ENCODE measurements at regions not wholly inside any gene's neighbourhood (a gene's known extent, or its start where the extent isn't known, plus 50 kb on each side); places are given as distances from the start of the nearest gene placed in this dataset.

- no peak for DNase-seq
Observed at GRCh38 chr2:41084321-41084720, 632.4 kb upstream of the SLC8A1 start.

- no peak for DNase-seq
Observed at GRCh38 chr2:41087946-41088345, 636.1 kb upstream of the SLC8A1 start.

DNA sequence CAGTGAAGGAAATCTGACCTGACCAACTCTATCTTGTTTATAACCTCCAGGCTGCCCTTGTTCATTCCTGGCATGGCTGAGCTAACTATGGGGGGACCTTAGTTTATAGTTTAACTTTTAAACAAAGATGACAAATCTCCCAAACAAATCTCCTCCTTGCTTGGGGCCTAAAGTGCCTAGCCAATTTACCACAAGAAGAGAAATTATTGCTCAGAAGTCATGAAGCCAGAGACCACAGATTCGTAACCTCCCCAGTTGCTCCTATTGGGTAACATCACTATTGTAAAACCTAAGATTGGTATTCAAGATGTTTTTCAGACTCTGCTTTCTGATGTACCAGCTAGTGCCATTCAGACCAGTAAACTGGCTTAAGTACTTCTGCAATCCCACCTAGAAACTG is 649.4 kb upstream of the SLC8A1 start:
- no peak for DNase-seq

GRCh38 chr2:41109744-41110143 is 657.9 kb upstream of the SLC8A1 start:
- no peak for DNase-seq

- no peak for DNase-seq
Observed at GRCh38 chr2:41111836-41112627, 660.1 kb upstream of the SLC8A1 start.

- DNase-seq = no peak
Observed at GRCh38 chr2:41116106-41116797, 664.4 kb upstream of the SLC8A1 start.

DNA sequence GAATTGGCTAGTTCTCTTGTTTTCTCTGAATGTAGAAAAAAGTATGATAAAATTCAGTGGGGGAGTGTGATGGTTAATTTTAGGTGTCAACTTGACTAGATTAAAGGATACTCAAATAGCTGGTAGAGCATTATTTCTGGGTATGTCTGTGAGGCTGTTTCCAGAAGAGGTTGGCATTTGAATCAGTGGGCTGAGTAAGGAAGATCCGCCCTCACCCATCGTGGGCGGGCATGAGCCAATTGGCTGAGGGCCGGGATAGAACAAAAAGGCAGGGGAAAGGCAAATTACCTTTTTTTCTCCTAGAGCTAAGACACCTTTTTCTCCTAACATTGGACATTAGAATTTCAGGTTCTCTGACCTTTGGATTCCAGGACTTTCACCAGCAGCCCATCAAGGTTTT is 667.6 kb upstream of the SLC8A1 start:
- DNase-seq = no peak

DNA sequence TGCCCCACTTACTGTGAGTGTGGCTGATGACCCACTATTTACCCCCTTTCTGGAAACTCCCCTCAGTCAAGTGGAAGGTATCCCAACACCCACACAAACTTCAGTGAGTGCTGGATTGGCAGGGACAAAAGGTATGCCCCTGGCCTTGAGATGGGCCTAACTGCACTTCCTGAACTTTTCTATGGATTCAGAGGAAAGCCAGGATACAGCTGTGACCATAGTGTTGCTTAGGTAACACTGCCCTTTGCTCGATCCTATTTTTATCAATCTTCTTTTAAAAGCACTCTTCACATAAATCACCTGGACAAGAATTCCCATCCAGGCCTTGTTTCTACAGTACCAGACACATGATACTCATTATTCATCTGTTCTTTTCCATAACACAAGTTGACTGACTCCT is 671.5 kb upstream of the SLC8A1 start:
- DNase-seq = no peak

DNA sequence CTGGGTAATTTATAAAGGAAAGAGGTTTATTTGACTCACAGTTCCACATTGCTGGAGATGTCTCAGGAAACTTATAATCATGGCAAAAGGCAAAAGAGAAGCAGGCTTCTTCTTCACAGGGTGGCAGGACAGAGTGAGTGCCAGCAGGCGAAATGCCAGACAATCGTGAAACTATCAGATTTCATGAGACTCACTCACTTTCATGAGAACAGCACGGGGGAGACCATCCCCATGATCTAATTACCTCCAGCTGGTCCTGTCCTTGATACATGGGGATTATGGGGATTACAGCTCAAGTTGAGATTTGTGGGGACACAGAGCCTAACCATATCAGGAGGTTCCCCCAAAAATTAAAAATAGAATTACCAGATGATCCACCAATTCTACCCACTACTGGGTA is 675.5 kb upstream of the SLC8A1 start:
- DNase-seq = peak in 1 of 2 experiments; percentile 1

GRCh38 chr2:41129988-41130387 is 678.1 kb upstream of the SLC8A1 start:
- no peak for DNase-seq

DNA sequence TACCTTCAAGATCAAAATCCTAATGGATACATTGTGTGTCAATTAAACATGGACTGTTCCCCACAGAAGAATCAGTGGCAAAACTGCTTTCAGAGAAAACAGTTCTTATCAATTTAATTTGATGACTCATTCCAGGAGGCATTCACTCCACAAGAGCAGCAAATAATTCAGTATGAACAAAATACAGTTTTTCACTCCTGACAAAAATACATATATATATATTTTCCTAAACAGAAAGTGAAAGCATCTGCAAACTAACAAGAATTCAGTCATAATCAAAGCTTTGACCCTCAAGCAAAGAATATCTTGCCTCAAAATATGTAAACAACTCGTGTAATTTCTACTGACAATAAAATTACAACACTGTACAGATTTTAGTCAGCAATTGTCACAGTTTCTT is 685.1 kb upstream of the SLC8A1 start:
- no peak for DNase-seq

DNA sequence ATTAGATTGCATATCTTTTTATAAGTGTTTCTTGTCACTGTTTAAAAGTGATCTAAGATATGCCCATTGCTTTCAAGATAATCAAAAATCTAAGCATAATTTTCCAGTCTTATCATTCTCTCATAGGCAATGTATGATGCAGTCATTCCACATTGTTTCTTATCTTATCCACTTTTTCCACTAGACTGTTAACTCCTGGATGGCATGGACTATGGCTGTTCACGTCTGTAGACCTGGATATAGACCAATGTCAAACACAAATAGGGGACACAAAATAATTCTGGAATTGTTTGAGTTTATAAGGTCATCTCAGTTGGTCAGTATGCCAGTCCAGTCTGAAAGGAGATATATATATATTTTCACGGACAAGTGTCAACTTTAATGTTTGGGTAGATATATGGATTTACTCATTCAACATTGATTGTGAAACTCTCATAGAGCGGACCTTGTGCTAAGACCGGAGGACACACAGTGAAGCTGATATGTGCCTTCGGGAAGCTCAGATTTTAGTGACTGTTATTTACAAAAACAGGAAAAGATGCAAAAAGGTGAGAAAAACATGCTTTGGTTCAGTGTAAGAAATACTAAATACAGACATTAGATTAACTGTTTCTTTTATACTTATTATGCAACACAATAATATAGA is 689.4 kb upstream of the SLC8A1 start:
- DNase-seq = no peak

DNA sequence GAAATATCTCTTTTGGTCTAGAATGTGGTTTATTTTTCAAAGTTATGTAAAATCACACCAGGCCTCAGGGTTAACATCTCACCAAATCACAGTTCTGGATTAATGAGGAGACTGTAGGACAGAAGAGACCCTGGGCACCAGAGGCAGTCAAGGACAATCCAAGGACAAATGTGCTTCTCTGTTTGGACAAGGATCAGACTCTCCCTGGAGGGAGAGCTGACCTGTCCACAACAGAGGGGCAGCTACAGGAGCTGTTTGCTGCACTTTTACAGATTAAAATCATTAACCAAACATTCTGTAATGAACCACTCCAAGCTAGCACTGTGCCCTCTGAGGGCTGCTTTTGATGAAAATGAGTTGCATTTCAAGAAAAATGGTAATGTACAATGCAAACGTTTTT is 690.6 kb upstream of the SLC8A1 start:
- no peak for DNase-seq

DNA sequence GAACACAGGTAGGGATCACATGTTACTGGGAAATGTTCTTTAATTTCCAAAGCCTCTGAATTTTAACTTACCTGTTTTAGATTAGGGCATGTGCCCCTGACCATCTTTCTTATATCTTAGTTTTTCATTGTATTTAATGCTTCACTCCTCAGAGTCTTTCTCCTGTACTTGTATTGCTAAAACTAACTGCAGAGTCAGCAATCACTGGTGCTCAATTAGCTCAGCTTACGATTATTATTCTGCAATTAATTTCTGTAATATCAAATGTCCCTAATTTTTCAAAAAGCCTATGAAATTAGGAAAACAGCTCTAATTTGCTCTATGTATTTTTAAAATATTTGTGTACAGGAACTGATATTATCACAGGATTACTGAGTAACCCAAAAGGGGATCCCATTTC is 693.2 kb upstream of the SLC8A1 start:
- DNase-seq = no peak

DNA sequence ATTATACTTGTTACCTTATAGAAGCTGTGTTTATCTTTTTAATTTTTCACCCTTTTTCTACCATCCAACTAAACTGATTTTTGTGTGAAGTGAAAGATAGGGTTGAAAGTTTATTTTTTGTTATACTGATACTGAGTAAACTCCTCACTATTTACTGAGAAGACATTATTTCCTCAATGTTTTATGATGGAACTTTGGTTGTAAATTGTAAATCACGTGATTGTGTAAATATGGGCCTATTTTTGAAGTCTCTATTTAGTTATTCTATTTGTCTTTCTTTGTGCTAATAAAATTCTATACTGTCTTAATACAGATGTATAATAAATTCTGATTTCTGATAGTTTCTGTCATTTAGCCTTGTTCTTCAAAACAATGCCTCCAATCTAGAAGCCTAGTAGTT is 697.2 kb upstream of the SLC8A1 start:
- no peak for DNase-seq

DNA sequence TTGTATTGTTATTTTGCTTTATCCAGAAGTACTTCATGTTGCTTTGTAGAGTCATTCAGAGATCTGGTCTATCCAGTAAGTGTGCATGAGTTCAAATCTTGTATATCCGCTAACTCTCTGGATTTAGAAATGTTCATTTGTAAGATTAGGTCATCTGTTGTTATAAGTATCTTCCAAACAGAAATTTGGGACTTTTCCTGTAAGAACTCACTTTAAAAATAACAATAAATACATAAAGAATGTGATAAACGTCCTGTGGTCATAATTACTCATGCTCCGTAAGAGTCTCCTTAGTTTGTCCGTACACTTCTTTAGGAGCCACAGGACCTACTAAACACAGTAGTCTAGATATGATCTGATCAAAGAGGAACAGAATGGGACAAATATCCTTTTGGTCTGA is 699.9 kb upstream of the SLC8A1 start:
- no peak for DNase-seq

DNA sequence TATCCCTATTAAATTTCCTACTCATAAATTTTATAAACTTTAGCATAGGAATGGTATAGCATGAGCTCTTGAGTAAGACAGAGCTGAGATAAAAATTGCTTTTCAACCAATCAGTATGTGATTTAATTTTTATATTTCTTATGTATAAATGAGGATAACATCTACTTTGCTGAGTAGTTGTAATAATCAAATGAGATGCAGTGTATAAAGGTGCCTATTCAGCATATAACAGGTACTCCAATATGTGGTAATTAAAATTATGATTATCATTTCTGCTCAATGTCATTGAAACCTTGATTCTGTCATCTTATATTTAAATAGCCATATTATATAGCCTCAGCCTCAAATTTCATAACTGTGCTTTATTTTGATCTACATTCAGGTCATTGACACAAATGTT is 700.4 kb upstream of the SLC8A1 start:
- no peak for DNase-seq

DNA sequence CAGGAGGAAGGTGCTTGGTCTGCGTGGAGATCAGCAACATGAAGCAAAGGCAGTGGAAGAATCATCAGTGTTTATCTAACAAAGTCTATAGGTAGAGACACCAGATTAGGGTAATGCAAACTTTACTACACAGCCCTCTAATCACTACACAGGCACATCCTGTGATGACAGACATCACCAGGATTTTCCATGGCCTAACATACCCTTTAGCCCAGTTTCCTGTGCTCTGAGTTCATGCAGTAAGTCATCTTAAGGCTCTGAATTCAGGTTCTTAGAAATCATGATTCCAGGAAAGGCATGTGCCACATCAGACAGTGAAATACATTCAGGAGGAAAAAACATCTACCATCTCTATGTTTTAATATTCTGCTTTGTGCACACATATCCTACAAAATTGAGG is 708.5 kb upstream of the SLC8A1 start:
- no peak for DNase-seq

GRCh38 chr2:41167014-41167413 is 715.1 kb upstream of the SLC8A1 start:
- DNase-seq = no peak

DNA sequence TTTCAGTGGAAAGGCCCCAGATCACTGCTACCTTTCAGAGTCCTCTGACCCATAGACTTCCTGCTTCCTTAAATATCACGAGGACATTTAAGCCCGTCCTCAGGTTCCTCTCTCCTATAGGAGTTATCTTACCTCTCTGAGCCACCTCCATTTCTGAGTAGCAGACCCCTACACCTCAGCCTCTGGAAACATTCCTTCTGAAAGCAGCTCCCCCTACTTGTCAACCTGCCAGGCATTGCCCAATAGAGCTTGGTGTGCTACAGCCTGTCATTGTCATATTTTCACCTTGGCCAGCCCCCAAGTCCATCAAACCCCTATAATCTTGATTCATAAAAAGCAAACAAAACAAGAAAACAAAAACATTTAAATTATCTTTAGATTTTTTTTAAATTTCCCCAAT is 717.9 kb upstream of the SLC8A1 start:
- no peak for DNase-seq

GRCh38 chr2:41170589-41170988 is 718.7 kb upstream of the SLC8A1 start:
- no peak for DNase-seq

- no peak for DNase-seq
Observed at GRCh38 chr2:41180387-41180786, 728.5 kb upstream of the SLC8A1 start.

DNA sequence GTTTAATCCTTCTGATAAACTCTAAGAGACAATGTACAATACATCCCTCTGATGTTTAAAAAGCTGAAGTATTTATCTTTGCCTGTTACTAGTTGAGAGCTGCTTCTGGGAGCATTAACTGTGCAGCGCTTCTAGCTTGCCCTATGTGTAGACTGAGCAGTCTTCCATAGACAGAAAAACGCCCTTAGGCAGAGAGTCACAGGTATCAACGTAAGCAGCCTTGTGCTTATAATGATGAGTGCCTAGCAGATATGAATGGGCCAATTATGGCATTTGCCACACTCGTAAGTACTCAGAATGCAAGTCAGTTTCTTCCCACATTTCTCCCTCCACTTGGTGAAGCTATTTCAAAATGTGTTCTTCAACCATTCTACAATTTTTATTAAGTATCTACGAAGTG is 731.1 kb upstream of the SLC8A1 start:
- DNase-seq = no peak

Data from NCI-H446 (cell line).